GM23248 (cell line): ENCODE measurements at regions not wholly inside any gene's neighbourhood (a gene's known extent, or its start where the extent isn't known, plus 50 kb on each side); places are given as distances from the start of the nearest gene placed in this dataset.

Experiments
- DNase-seq: peaks from one replicate; pipeline ENCODE4 v3.0.0-alpha.2; 2015
- H2AFZ ChIP-seq: fragments of 200-600 bp; sonication (generic); 2 replicates; pipeline ENCODE4 v1.6.1; 2016; ENCODE audit warnings: antibody characterized with exemption
- H3F3A ChIP-seq: fragments of 200-600 bp; sonication (generic); 2 replicates; pipeline ENCODE4 v1.6.1; 2016; ENCODE audit warnings: mild to moderate bottlenecking, antibody characterized with exemption, mixed run types; ENCODE audit not compliant: insufficient read depth
- H3K27ac ChIP-seq: fragments of 200-600 bp; sonication (generic); 2 replicates; pipeline ENCODE4 v1.5.1; 2016; ENCODE audit warnings: mild to moderate bottlenecking
- H3K27me3 ChIP-seq: fragments of 200-600 bp; sonication (generic); replicated peaks from 2 replicates; pipeline ENCODE4 v1.6.1; 2016; ENCODE audit warnings: mild to moderate bottlenecking; ENCODE audit not compliant: insufficient read depth
- H3K36me3 ChIP-seq: fragments of 200-600 bp; sonication (generic); 2 replicates; pipeline ENCODE4 v1.6.1; 2016; ENCODE audit warnings: low read depth, mild to moderate bottlenecking
- H3K4me1 ChIP-seq: fragments of 200-600 bp; sonication (generic); 2 replicates; pipeline ENCODE4 v1.6.1; 2016; ENCODE audit warnings: mild to moderate bottlenecking; ENCODE audit not compliant: insufficient read depth
- H3K4me2 ChIP-seq: fragments of 200-600 bp; sonication (generic); one replicate; pipeline ENCODE4 v1.6.1; 2016; ENCODE audit warnings: mild to moderate bottlenecking; ENCODE audit not compliant: unreplicated experiment
- H3K4me3 ChIP-seq: fragments of 200-600 bp; sonication (generic); 2 replicates; pipeline ENCODE4 v1.5.1; 2016; ENCODE audit warnings: mild to moderate bottlenecking
- H3K79me2 ChIP-seq: fragments of 200-600 bp; sonication (generic); 2 replicates; pipeline ENCODE4 v1.6.1; 2016; ENCODE audit warnings: mild to moderate bottlenecking; ENCODE audit not compliant: insufficient read depth
- H3K9ac ChIP-seq: fragments of 200-600 bp; sonication (generic); 2 replicates; pipeline ENCODE4 v1.6.1; 2016; ENCODE audit warnings: mild to moderate bottlenecking
- H3K9me2 ChIP-seq: fragments of 200-600 bp; sonication (generic); 2 replicates; pipeline ENCODE4 v1.6.1; 2016; ENCODE audit warnings: mixed run types, mild to moderate bottlenecking, moderate library complexity; ENCODE audit not compliant: insufficient read depth
- H3K9me3 ChIP-seq: fragments of 200-600 bp; sonication (generic); one replicate; pipeline ENCODE4 v1.6.1; 2017; ENCODE audit warnings: low read depth
- H4K20me1 ChIP-seq: fragments of 200-600 bp; sonication (generic); 2 replicates; pipeline ENCODE4 v1.6.0; 2016; ENCODE audit not compliant: insufficient read depth
- EZH2 ChIP-seq: fragments of 200-600 bp; sonication (generic); IDR thresholded peaks from 2 replicates; pipeline ENCODE4 v1.6.1; 2018; ENCODE audit warnings: antibody characterized with exemption, mild to moderate bottlenecking; ENCODE audit not compliant: insufficient read depth, poor library complexity, severe bottlenecking
- EZH2phosphoT487 ChIP-seq: fragments of 200-600 bp; sonication (generic); IDR thresholded peaks from 2 replicates; pipeline ENCODE4 v1.6.1; 2018; ENCODE audit warnings: antibody characterized with exemption, moderate library complexity, mild to moderate bottlenecking, low read depth; ENCODE audit not compliant: insufficient read depth
- whole genome bisulfite sequencing, 2 experiments: methylation state at CpG; one replicate each; pipeline ENCODE4 v1.1.6; 2015 to 2017; ENCODE audit warnings: low lambda C conversion rate in 2 of 2, low coverage in 1 of 2; ENCODE audit errors: missing lambda C conversion rate in 2 of 2; 5-methylcytosine and 5-hydroxymethylcytosine counted together
- in situ Hi-C: fragments of 300-500 bp; cut with MboI; formaldehyde crosslinking; loops from 2 replicates; pipeline ENCODE4 v1.15.0; 2020

DNA sequence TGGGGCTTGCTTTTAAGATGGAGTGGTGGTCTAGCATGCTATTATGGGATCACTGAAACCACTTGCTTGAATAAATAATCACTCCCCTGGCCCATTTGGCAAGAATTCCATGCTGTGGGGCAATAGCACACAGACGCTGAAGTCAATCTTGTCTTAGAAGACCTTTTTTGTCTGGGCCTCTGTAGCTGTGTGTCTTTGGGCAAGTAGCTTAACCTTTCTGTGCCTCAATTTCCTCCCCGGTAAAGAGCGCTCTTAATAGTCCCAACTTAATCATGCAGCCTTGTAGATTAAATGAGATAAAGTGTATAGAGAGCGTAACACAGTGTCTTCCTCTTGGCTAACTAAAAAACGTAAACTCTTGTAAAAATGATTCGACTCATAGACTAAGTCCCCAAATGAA is 125.4 kb upstream of the IGSF21 start:
- Histone ChIP-seq H3K36me3 (no peaks in the 10 kb centered on the region), H3K9me3 (no peaks in the 10 kb centered on the region), H3K4me2 (no peak overlapping the region), H3K79me2 (no peaks in the 10 kb centered on the region), H3K4me1 (no peaks in the 10 kb centered on the region), H3F3A (no peaks in the 10 kb centered on the region), H3K9ac (no peak overlapping the region), H4K20me1 (no peaks in the 10 kb centered on the region), H2AFZ (no peak overlapping the region), H3K9me2 (no peaks in the 10 kb centered on the region), H3K4me3 (no peak overlapping the region), H3K27me3 (no peaks in the 10 kb centered on the region), H3K27ac (no peak overlapping the region)
- WGBS, 2 experiments, result 35 to 40% methylated on average over 6 of the region's 6 CpGs
- DNase-seq, result no peak
- in situ Hi-C loops, result no loop called here
- TF ChIP-seq EZH2phosphoT487 (no peak), EZH2 (no peak)

DNA sequence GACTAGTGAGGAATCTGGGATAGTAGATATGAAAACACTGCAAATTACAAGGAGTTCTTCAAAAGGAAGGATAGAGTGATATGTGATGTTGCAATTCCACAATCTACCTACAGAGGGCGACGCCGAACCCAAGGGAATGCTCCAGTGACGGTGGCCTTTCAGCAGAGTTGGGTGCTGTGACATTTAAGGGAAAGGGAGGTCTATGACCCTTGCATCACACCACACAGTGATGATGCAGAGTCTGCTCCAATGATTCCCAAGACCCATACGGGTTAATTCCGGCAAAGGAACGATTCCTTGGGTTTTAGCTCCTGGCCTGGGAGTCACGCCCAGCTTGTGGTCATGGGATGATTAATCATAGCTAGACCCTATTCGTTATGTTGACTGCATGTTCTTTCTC is 123.0 kb upstream of the IGSF21 start:
- H3K4me3 ChIP-seq, result no peak overlapping the region
- H3F3A ChIP-seq, result no peaks in the 10 kb centered on the region
- H3K9me3 ChIP-seq, result no peaks in the 10 kb centered on the region
- no peak overlapping the region for H2AFZ ChIP-seq
- no peaks in the 10 kb centered on the region for H4K20me1 ChIP-seq
- H3K79me2 ChIP-seq, result no peaks in the 10 kb centered on the region
- no peaks in the 10 kb centered on the region for H3K36me3 ChIP-seq
- H3K27ac ChIP-seq, result no peak overlapping the region
- in situ Hi-C loops, result no loop called here
- TF ChIP-seq EZH2phosphoT487, result no peak
- TF ChIP-seq EZH2, result no peak
- no peak overlapping the region for H3K9ac ChIP-seq
- H3K4me1 ChIP-seq, result no peaks in the 10 kb centered on the region
- no peak overlapping the region for H3K4me2 ChIP-seq
- 19 to 27% methylated on average over 9 of the region's 9 CpGs for WGBS, 2 experiments
- no peaks in the 10 kb centered on the region for H3K9me2 ChIP-seq
- peak; percentile 19 for DNase-seq
- H3K27me3 ChIP-seq, result 0 out of 2 replicates have a peak, but pooled peaks cover 5% of the 10 kb centered on the region

DNA sequence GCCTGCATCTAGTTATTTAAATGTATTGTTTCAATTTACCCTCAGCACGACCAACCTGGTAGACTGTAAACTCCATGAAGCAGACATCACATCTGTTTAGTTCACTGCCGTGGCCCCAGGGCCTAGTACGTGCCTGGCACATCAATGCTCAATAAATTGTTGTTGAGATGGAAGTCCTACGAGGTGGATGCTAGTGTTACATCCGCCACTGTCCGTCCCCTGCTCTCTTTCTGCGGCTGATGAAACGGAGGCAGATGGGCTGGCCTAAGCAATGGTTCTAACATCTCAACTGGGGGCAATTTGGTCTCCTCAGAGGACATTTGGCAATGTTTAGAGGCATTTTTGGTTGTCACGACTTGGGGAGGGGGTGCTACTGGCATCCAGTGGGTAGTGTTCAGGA is 121.4 kb upstream of the IGSF21 start:
- Histone ChIP-seq H2AFZ (no peak overlapping the region), H3K4me1 (no peaks in the 10 kb centered on the region), H3K36me3 (no peaks in the 10 kb centered on the region), H3K9me3 (no peaks in the 10 kb centered on the region), H3K9me2 (no peaks in the 10 kb centered on the region), H3K79me2 (no peaks in the 10 kb centered on the region), H3F3A (no peaks in the 10 kb centered on the region), H3K27me3 (0 out of 2 replicates have a peak, but pooled peaks cover 5% of the 10 kb centered on the region), H3K9ac (no peak overlapping the region), H3K4me2 (no peak overlapping the region), H3K4me3 (no peak overlapping the region), H4K20me1 (no peaks in the 10 kb centered on the region), H3K27ac (no peak overlapping the region)
- DNase-seq, result no peak
- TF ChIP-seq EZH2, result no peak
- no peak for TF ChIP-seq EZH2phosphoT487
- WGBS, 2 experiments, result 42 to 43% methylated on average over 9 of the region's 9 CpGs
- in situ Hi-C loops, result no loop called here

DNA sequence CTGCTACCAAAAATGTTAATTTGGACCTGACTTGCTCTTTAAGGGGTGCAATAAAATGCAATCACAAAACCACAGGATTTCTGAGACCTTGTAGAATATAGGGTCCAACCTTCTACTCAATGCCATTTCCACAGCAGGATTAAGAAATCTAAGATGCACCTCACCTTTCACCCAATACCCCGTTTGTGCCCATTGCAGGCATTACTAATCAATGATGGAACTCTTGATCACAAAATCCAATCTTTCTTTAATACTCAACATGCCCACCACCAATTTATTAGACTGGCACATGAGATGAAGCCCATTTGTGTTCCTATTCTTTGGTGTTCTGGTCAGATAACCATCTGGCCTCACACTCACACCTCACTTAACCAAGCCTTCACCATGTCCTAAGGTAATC is 117.2 kb upstream of the IGSF21 start:
- H3K9me2 ChIP-seq, result no peaks in the 10 kb centered on the region
- no peak overlapping the region for H2AFZ ChIP-seq
- H3K79me2 ChIP-seq, result no peaks in the 10 kb centered on the region
- no peaks in the 10 kb centered on the region for H4K20me1 ChIP-seq
- 0% methylated on average over 1 of the region's 1 CpG for WGBS, 2 experiments
- no peak overlapping the region for H3K9ac ChIP-seq
- no peak overlapping the region for H3K4me3 ChIP-seq
- no peaks in the 10 kb centered on the region for H3K9me3 ChIP-seq
- DNase-seq, result no peak
- in situ Hi-C loops, result no loop called here
- H3K27ac ChIP-seq, result no peak overlapping the region
- H3K4me2 ChIP-seq, result no peak overlapping the region
- H3K36me3 ChIP-seq, result no peaks in the 10 kb centered on the region
- no peaks in the 10 kb centered on the region for H3F3A ChIP-seq
- 0 out of 2 replicates have a peak, but pooled peaks cover 5% of the 10 kb centered on the region for H3K27me3 ChIP-seq
- H3K4me1 ChIP-seq, result no peaks in the 10 kb centered on the region
- TF ChIP-seq EZH2, result no peak
- no peak for TF ChIP-seq EZH2phosphoT487

DNA sequence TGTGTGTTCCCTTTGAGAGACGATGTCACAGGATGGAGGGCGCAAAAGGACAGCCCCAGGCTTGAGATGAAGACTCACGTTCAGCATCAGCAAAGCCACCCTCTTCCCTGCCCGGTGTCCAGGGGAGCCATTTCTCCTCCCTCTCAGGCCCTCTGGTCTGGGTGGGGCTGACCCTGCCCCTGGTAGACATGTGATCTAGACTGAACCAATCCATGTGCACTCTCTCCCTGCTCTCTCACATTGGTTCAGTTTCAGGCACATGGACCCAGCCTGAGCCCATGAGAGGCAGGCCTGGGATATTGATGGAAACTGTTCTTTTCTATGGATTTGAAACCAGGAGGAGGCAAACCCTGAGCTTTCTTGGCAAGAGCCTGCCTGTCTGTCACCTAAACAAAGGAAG is 115.6 kb upstream of the IGSF21 start:
- Histone ChIP-seq H4K20me1 (no peaks in the 10 kb centered on the region), H3K9ac (no peak overlapping the region), H3K79me2 (no peaks in the 10 kb centered on the region), H3K27me3 (0 out of 2 replicates have a peak, but pooled peaks cover 5% of the 10 kb centered on the region), H3K4me2 (no peak overlapping the region), H3F3A (no peaks in the 10 kb centered on the region), H3K9me3 (no peaks in the 10 kb centered on the region), H3K27ac (no peak overlapping the region), H3K9me2 (no peaks in the 10 kb centered on the region), H3K4me3 (no peak overlapping the region), H2AFZ (no peak overlapping the region), H3K4me1 (no peaks in the 10 kb centered on the region), H3K36me3 (no peaks in the 10 kb centered on the region)
- in situ Hi-C loops, result no loop called here
- no peak for TF ChIP-seq EZH2
- TF ChIP-seq EZH2phosphoT487, result no peak
- no peak for DNase-seq
- 44 to 49% methylated on average over 4 of the region's 4 CpGs for WGBS, 2 experiments
